GM18519 (cell line): ENCODE measurements at regions not wholly inside any gene's neighbourhood (a gene's known extent, or its start where the extent isn't known, plus 50 kb on each side); places are given as distances from the start of the nearest gene placed in this dataset.
"Not testable (repeated sequence)": the region's sequence is repeated elsewhere in the genome, so short reads cannot be mapped to it uniquely, and the experiment has no call there.

Source experiments
- ATAC-seq: cut with Tn5 transposase; IDR thresholded peaks from one replicate; pipeline ENCODE4 v1.9.1; 2021; ENCODE audit warnings: mild to moderate bottlenecking, moderate library complexity; ENCODE audit not compliant: unreplicated experiment, low FRiP score

- no peak for ATAC-seq
These were observed 223.9 kb downstream of the ERMARD start for GRCh38 chr6:169975286-169975685.

GRCh38 chr6:169974663-169975062 lies 223.2 kb downstream of the ERMARD start:
- no peak for ATAC-seq

GRCh38 chr6:169973588-169974467 lies 222.4 kb downstream of the ERMARD start:
- not testable (repeated sequence) for ATAC-seq

GRCh38 chr6:169972736-169973135 lies 221.3 kb downstream of the ERMARD start:
- ATAC-seq, result no peak

- ATAC-seq, result no peak
These were observed 220.8 kb downstream of the ERMARD start for GRCh38 chr6:169972101-169972651.

- ATAC-seq, result no peak
These were observed 219.8 kb downstream of the ERMARD start for GRCh38 chr6:169971081-169971861.

GRCh38 chr6:169970306-169970988 lies 219.0 kb downstream of the ERMARD start:
- no peak for ATAC-seq

- no peak for ATAC-seq
These were observed 218.1 kb downstream of the ERMARD start for GRCh38 chr6:169969372-169970099.

GRCh38 chr6:169968541-169969270 lies 217.3 kb downstream of the ERMARD start:
- no peak for ATAC-seq

GRCh38 chr6:169967687-169968086 lies 216.3 kb downstream of the ERMARD start:
- ATAC-seq, result no peak

- no peak for ATAC-seq
These were observed 215.1 kb downstream of the ERMARD start for GRCh38 chr6:169966312-169967181.

GRCh38 chr6:169965657-169966311 lies 214.4 kb downstream of the ERMARD start:
- ATAC-seq, result no peak

- no peak for ATAC-seq
These were observed 213.8 kb downstream of the ERMARD start for GRCh38 chr6:169965239-169965638.

- no peak for ATAC-seq
These were observed 213.2 kb downstream of the ERMARD start for GRCh38 chr6:169964486-169965180.

GRCh38 chr6:169963581-169964297 lies 212.3 kb downstream of the ERMARD start:
- no peak for ATAC-seq

GRCh38 chr6:169962604-169963469 lies 211.4 kb downstream of the ERMARD start:
- no peak for ATAC-seq
